ENCODE measurements at regions not wholly inside any gene's neighbourhood (a gene's known extent, or its start where the extent isn't known, plus 50 kb on each side); places are given as distances from the start of the nearest gene placed in this dataset.

GRCh38 chr4:36712013-36712412 lies 430.6 kb downstream of the DTHD1 start:
- Histone ChIP-seq H3K4me3 (no peak overlapping the region), H3K27ac (no peak overlapping the region), H3K4me1 (ENCODE audit: insufficient read depth) (no peaks in the 10 kb centered on the region), H3K4me2 (no peak overlapping the region), H3K9me3 (ENCODE audit: low read depth) (no peaks in the 10 kb centered on the region), H3K27me3 (no peaks in the 10 kb centered on the region), H3K79me2 (no peaks in the 10 kb centered on the region), H4K20me1 (ENCODE audit: insufficient read depth, poor library complexity, severe bottlenecking) (no peaks in the 10 kb centered on the region), H3K9me2 (replicated peaks; ENCODE audit: insufficient read depth) (no peaks in the 10 kb centered on the region), H2AFZ (no peak overlapping the region), H3K36me3 (replicated peaks; ENCODE audit: insufficient read depth, low read depth) (no peaks in the 10 kb centered on the region)
- TF ChIP-seq EZH2 (IDR thresholded peaks at IDR 0.05; ENCODE audit: borderline replicate concordance), result no peak
- TF ChIP-seq EZH2phosphoT487 (IDR thresholded peaks at IDR 0.05; ENCODE audit: low read depth, severe bottlenecking, unreplicated experiment), result no peak
- TF ChIP-seq, protein P1, sequence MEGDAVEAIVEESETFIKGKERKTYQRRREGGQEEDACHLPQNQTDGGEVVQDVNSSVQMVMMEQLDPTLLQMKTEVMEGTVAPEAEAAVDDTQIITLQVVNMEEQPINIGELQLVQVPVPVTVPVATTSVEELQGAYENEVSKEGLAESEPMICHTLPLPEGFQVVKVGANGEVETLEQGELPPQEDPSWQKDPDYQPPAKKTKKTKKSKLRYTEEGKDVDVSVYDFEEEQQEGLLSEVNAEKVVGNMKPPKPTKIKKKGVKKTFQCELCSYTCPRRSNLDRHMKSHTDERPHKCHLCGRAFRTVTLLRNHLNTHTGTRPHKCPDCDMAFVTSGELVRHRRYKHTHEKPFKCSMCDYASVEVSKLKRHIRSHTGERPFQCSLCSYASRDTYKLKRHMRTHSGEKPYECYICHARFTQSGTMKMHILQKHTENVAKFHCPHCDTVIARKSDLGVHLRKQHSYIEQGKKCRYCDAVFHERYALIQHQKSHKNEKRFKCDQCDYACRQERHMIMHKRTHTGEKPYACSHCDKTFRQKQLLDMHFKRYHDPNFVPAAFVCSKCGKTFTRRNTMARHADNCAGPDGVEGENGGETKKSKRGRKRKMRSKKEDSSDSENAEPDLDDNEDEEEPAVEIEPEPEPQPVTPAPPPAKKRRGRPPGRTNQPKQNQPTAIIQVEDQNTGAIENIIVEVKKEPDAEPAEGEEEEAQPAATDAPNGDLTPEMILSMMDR (IDR thresholded peaks at IDR 0.05; ENCODE audit: poor library complexity), result no peak
- DNase-seq (ENCODE audit: low spot score), result no peak

DNA sequence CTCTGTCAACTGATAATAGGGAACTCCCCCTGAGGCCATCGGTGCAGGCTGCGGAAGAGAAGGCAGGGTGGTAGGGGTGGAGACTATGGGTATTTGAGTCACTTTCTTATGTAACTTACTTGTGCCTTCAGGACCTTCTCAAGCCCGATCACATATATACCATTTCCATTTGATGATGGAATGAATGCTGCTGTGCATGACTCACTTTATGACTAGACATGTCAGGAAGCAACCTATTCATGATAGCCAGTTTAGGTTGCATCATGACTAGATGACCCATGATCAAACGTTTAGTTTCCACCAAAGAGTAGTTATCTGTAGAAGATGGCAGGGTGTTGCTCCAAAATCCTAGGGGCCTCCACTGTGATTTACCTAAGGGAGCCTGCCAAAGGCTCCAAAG lies 435.5 kb downstream of the DTHD1 start:
- Histone ChIP-seq H2AFZ (no peak overlapping the region), H3K9me2 (replicated peaks; ENCODE audit: insufficient read depth) (no peaks in the 10 kb centered on the region), H3K4me1 (ENCODE audit: insufficient read depth) (no peaks in the 10 kb centered on the region), H3K36me3 (replicated peaks; ENCODE audit: insufficient read depth, low read depth) (no peaks in the 10 kb centered on the region), H3K27me3 (no peaks in the 10 kb centered on the region), H3K4me3 (no peak overlapping the region), H3K79me2 (no peaks in the 10 kb centered on the region), H3K27ac (no peak overlapping the region), H3K9me3 (ENCODE audit: low read depth) (no peaks in the 10 kb centered on the region), H3K4me2 (no peak overlapping the region), H4K20me1 (ENCODE audit: insufficient read depth, poor library complexity, severe bottlenecking) (no peaks in the 10 kb centered on the region)
- TF ChIP-seq, protein P1 (IDR thresholded peaks at IDR 0.05; ENCODE audit: poor library complexity), result no peak
- TF ChIP-seq EZH2phosphoT487 (IDR thresholded peaks at IDR 0.05; ENCODE audit: low read depth, severe bottlenecking, unreplicated experiment) (no peak), EZH2 (IDR thresholded peaks at IDR 0.05; ENCODE audit: borderline replicate concordance) (no peak)
- WGBS (ENCODE audit: low lambda C conversion rate, missing lambda C conversion rate), result 88% methylated on average over 4 of the region's 4 CpGs
- DNase-seq (ENCODE audit: low spot score), result no peak

DNA sequence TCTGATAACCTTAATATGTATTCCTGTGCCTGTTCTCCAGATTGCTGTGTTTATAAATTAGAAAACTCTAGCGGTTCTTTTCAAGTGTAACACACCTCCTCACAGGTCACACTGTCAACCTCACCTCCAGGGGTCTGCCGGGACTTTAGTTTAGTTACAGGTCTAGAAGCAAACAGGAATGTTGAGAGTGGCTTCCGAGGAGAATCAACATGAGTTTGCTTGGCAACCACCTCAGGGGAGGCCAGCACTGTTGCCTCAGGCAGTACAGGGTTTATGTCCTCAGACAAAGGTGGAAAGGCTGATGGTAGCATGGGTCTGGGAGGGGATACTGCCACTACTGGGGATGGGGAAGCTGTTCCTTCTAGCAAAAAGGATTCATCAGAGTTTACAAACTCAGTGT lies 438.0 kb downstream of the DTHD1 start:
- Histone ChIP-seq H3K9me3 (ENCODE audit: low read depth) (no peaks in the 10 kb centered on the region), H3K36me3 (replicated peaks; ENCODE audit: insufficient read depth, low read depth) (no peaks in the 10 kb centered on the region), H3K4me3 (no peak overlapping the region), H3K27me3 (no peaks in the 10 kb centered on the region), H3K27ac (no peak overlapping the region), H3K9me2 (replicated peaks; ENCODE audit: insufficient read depth) (no peaks in the 10 kb centered on the region), H3K79me2 (no peaks in the 10 kb centered on the region), H4K20me1 (ENCODE audit: insufficient read depth, poor library complexity, severe bottlenecking) (no peaks in the 10 kb centered on the region), H3K4me1 (ENCODE audit: insufficient read depth) (no peaks in the 10 kb centered on the region), H3K4me2 (no peak overlapping the region), H2AFZ (no peak overlapping the region)
- 67% methylated on average over 3 of the region's 3 CpGs for WGBS (ENCODE audit: low lambda C conversion rate, missing lambda C conversion rate)
- no peak for DNase-seq (ENCODE audit: low spot score)
- TF ChIP-seq EZH2 (IDR thresholded peaks at IDR 0.05; ENCODE audit: borderline replicate concordance) (no peak), EZH2phosphoT487 (IDR thresholded peaks at IDR 0.05; ENCODE audit: low read depth, severe bottlenecking, unreplicated experiment) (no peak)
- TF ChIP-seq, protein P1 (IDR thresholded peaks at IDR 0.05; ENCODE audit: poor library complexity), result no peak

- Histone ChIP-seq H3K4me2 (no peak overlapping the region), H3K4me3 (no peak overlapping the region), H4K20me1 (ENCODE audit: insufficient read depth, poor library complexity, severe bottlenecking) (no peaks in the 10 kb centered on the region), H3K27me3 (no peaks in the 10 kb centered on the region), H3K36me3 (replicated peaks; ENCODE audit: insufficient read depth, low read depth) (no peaks in the 10 kb centered on the region), H3K9me2 (replicated peaks; ENCODE audit: insufficient read depth) (no peaks in the 10 kb centered on the region), H2AFZ (no peak overlapping the region), H3K79me2 (no peaks in the 10 kb centered on the region), H3K27ac (no peak overlapping the region), H3K4me1 (ENCODE audit: insufficient read depth) (no peaks in the 10 kb centered on the region), H3K9me3 (ENCODE audit: low read depth) (no peaks in the 10 kb centered on the region)
- DNase-seq (ENCODE audit: low spot score), result no peak
- TF ChIP-seq EZH2 (IDR thresholded peaks at IDR 0.05; ENCODE audit: borderline replicate concordance), result no peak
- TF ChIP-seq, protein P1 (IDR thresholded peaks at IDR 0.05; ENCODE audit: poor library complexity), result peak; percentile 29
- 70% methylated on average over 1 of the region's 1 CpG for WGBS (ENCODE audit: low lambda C conversion rate, missing lambda C conversion rate)
Measured at GRCh38 chr4:36722986-36723385, 441.6 kb downstream of the DTHD1 start.

Measured in hepatocyte (in vitro differentiated cells).